RWPE1 (cell line): ENCODE measurements at regions not wholly inside any gene's neighbourhood (a gene's known extent, or its start where the extent isn't known, plus 50 kb on each side); places are given as distances from the start of the nearest gene placed in this dataset.

Source experiments
- CTCF ChIA-PET: fragments of 350-600 bp; sonication (Branson Sonifier 250); formaldehyde crosslinking; extraction: SDS; loops from one replicate; lab custom pipeline; 2021; lab: Yijun Ruan, JAX
- POLR2A ChIA-PET: fragments of 400-600 bp; formaldehyde crosslinking; extraction: SDS; loops from one replicate; lab custom pipeline; 2020; ENCODE audit warnings: antibody characterized with exemption; ENCODE audit not compliant: low non-redundant PET; lab: Yijun Ruan, JAX
- DNase-seq: peaks from one replicate; pipeline ENCODE4 v3.0.0; 2012; ENCODE audit warnings: low spot score
- H3K27ac ChIP-seq: fragments of 450-650 bp; 2 replicates; pipeline ENCODE4 v1.5.1; 2017
- TF ChIP-seq, protein P1 (sequence below): fragments of 450-650 bp; conservative IDR thresholded peaks from 2 replicates; pipeline ENCODE4 v1.5.1; 2017; ENCODE audit warnings: low read depth, mild to moderate bottlenecking

DNA sequence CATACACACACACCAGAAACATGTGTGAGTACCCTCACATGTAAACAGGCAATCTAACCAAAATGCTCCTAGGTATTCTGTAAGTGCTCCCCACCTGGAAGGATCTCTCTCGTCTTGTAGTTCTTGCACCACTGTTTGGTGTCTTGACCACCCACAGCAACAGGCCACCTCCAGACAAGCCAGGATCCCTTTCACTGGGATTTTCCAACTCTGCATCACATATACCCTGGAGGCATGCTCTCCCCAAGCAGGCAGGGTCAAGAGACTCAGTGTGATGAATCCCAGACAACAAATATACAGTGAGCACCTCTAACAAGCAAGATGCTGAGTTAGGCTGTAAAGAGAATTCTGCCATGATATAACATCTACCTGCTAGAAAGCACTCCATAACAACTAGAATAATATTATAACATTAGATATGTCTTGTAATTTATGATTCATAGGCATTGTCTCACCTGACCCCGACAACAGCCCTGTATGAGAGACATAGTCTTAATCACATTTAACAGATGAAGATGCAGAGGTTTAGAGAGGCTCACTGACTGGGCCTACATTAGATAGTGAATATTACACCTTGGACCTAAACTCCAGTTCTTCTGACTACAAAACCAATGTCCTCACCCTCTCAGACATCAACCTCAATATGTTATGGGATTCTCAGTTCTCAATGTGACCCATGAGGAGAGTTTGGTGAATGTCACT lies 76.5 kb upstream of the BCL6 start:
- ChIA-PET CTCF (no interaction called here), POLR2A (no interaction called here)

GRCh38 chr3:187822402-187822801 lies 77.1 kb upstream of the BCL6 start:
- CTCF ChIA-PET = no interaction called here
- no peak for DNase-seq
- POLR2A ChIA-PET = no interaction called here
- TF ChIP-seq, protein P1, sequence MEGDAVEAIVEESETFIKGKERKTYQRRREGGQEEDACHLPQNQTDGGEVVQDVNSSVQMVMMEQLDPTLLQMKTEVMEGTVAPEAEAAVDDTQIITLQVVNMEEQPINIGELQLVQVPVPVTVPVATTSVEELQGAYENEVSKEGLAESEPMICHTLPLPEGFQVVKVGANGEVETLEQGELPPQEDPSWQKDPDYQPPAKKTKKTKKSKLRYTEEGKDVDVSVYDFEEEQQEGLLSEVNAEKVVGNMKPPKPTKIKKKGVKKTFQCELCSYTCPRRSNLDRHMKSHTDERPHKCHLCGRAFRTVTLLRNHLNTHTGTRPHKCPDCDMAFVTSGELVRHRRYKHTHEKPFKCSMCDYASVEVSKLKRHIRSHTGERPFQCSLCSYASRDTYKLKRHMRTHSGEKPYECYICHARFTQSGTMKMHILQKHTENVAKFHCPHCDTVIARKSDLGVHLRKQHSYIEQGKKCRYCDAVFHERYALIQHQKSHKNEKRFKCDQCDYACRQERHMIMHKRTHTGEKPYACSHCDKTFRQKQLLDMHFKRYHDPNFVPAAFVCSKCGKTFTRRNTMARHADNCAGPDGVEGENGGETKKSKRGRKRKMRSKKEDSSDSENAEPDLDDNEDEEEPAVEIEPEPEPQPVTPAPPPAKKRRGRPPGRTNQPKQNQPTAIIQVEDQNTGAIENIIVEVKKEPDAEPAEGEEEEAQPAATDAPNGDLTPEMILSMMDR = no peak
- no peak overlapping the region for H3K27ac ChIP-seq

More for the DNA sequence above, 76.5 kb upstream of the BCL6 start:
- TF ChIP-seq, protein P1 = no peak
- DNase-seq = no peak
- H3K27ac ChIP-seq = no peak overlapping the region

DNA sequence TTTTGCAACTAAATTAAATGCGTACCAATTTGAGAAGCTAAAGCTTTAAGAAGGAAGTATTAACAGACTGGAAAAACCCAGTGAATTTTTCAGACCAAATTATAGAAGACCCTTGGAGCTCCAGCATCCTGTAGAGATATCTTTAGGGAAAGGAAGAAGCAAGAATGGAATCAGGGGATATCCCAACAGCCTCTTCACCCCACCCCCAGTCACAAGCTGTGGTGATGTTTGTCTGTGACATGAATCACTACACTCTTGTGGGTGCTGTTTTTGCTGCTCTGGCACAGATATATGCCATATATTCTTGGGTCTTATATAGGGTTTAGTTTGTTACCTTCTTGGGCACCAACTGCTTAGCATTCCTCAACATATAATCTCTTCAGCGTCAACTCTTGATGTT lies 78.5 kb upstream of the BCL6 start:
- TF ChIP-seq, protein P1 = no peak
- no peak for DNase-seq
- CTCF ChIA-PET = interaction anchor here (0.5 kb wide), 1 partner anchor 14 kb away, joined by 3 read pairs; no protein-coding TSS in a partner anchor
- no peak overlapping the region for H3K27ac ChIP-seq
- POLR2A ChIA-PET = no interaction called here

DNA sequence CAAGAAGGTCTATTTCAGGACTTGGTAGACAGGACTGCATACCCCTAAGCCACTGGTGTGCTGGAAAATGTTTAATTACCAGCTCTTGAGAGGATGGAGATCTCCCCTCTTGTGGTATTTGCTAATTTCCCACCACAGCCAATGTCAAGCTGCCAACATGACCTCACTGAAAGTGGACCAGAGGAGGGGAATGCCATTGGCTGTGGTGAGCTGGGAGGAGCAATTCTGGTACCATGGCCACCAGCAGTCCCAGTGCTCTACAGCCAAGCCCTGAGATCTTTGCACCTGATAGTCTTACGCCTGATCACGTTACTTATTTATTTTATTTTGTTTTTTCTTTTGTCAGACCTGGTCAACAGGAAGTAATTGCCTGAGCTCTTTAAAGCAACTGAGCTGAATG lies 82.5 kb upstream of the BCL6 start:
- POLR2A ChIA-PET = no interaction called here
- CTCF ChIA-PET = interaction anchor here (0.6 to 1.2 kb wide), 2 partner anchors 87 to 307 kb away, joined by 3 to 4 read pairs; no protein-coding TSS in a partner anchor

GRCh38 chr3:187828579-187829452 lies 83.5 kb upstream of the BCL6 start:
- TF ChIP-seq, protein P1 = no peak
- CTCF ChIA-PET = interaction anchor here (1.2 kb wide), 1 partner anchor 88 kb away, joined by 4 read pairs; no protein-coding TSS in a partner anchor
- no peak for DNase-seq
- POLR2A ChIA-PET = no interaction called here
- H3K27ac ChIP-seq = no peak overlapping the region

More for the DNA sequence above, 82.5 kb upstream of the BCL6 start:
- H3K27ac ChIP-seq = no peak overlapping the region
- TF ChIP-seq, protein P1 = no peak
- no peak for DNase-seq

GRCh38 chr3:187830181-187830580 lies 84.9 kb upstream of the BCL6 start:
- no peak for DNase-seq
- ChIA-PET POLR2A (no interaction called here), CTCF (no interaction called here)
- TF ChIP-seq, protein P1 = no peak
- no peak overlapping the region for H3K27ac ChIP-seq
